Globus pallidus (tissue), 1 donor: ENCODE measurements at regions not wholly inside any gene's neighbourhood (a gene's known extent, or its start where the extent isn't known, plus 50 kb on each side); places are given as distances from the start of the nearest gene placed in this dataset.
"Not testable (repeated sequence)": the region's sequence is repeated elsewhere in the genome, so short reads cannot be mapped to it uniquely, and the experiment has no call there.

Experiments used
- DNase-seq: peaks from one replicate; pipeline ENCODE4 v3.0.0-alpha.2; 2015; ENCODE audit warnings: low spot score

DNA sequence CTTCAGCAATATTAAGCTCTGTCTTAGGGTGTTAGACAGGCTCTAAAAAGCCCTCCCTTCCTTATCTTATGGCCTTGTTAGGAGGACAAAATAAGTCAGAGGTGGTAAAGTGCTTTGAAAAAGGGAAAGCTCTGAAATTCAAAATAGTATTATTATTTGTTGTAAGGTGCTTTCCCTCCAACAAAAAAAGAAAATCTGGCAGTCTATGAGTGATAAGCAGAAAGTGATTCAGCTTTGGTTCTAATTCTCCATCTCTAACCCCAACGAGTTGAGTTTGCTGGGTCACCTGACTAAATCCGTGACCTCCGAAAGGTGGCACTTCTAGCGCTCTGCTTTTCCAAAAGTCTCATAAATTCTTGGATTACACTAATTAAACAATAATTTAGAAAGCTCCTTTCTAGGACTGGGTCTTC is 305.1 kb downstream of the BCL2L11 start:
- not testable (repeated sequence) for DNase-seq

DNA sequence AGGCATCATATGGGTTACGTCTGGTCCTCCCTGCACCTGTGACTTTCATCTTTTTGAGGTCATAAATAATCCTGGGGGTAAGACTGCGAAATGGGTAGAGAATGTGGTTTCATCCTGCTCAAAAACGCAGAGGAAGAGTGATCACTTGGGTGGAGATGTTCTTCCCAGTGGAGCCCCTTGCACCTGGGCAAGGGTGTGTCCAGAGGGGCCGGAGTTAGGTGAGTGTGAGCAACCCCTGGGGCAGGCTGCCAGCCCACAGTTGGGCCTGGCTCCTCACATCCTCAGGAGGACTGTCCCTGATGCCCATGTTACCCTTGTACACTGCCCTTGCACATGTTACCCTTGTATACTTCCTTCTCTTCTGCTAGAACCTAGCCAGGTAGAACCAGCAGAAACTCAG is 306.6 kb downstream of the BCL2L11 start:
- not testable (repeated sequence) for DNase-seq

- not testable (repeated sequence) for DNase-seq
Measured at GRCh38 chr2:111428915-111429314, 308.2 kb downstream of the BCL2L11 start.

DNA sequence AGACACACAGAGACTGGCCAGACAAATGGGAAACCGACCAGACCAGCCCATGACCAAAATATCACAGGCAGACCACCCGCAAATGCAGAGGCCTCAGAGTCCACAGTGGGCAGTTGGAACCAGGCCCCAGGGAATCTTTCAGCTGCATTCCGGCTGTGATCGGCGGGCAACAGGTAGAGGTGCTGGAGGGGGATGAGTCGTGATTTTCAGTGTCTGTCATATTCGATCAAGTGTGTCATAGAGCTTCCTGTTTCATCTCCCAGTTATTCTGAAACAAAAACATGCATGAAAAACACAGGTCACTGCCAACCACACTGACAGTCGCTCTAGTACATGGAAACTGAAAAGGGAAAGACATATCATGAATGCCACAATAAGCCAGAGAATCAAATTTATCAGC is 308.6 kb downstream of the BCL2L11 start:
- not testable (repeated sequence) for DNase-seq

GRCh38 chr2:111430817-111431661 is 310.3 kb downstream of the BCL2L11 start:
- not testable (repeated sequence) for DNase-seq

- not testable (repeated sequence) for DNase-seq
Measured at GRCh38 chr2:111432423-111432822, 311.7 kb downstream of the BCL2L11 start.

GRCh38 chr2:111432916-111433499 is 312.3 kb downstream of the BCL2L11 start:
- not testable (repeated sequence) for DNase-seq

GRCh38 chr2:111433892-111434607 is 313.3 kb downstream of the BCL2L11 start:
- DNase-seq: not testable (repeated sequence)

DNA sequence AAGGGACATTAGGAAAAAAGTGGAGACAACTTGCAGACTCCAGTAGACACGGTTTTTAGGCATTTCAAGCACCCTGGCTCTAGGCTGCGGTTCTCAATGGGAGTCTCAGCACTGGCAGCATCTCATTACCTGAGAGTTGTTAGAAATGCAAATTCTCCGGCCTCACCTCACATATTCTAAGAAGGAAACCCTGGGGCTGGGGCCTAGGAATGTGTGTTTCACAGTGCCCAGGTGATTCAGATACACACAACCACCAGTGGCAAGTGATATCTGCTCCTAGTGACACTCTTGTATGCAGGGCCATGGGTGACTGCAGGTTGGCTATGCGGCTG is 313.9 kb downstream of the BCL2L11 start:
- not testable (repeated sequence) for DNase-seq

DNA sequence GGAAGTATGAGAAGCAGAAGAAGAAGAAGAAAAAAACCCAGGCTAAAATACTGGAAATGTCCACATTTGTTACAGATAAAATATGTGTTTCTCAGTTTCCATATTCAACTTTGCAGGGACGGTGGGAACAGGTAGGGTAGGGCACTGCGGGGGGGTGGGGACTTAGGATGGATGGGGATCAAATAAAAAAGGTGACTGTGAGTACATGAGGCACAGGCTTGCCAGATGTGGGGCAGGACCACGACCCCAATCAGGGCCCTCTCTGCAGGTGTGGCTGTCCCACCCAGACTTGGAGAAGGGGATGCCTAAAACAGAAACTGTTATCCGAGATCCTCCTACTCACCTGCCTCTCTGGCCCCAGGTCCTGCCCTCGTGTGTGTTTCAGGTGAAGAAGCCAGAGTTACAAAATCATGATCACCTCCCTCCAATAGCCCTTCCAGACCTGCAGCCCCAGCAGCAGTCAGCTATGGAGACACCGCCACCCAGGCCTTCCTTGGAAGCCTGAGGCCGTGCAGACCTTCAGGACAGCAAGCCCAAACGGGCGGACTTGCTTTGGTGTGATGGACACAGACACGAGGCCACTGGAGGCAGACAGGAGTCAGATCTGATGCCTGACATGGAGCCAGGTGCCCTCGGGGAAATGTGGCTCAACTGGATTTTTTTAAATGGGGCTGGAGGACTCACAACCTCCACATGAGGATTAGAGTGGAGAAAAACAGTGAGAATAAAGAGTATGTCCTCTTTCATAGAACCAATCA is 315.0 kb downstream of the BCL2L11 start:
- not testable (repeated sequence) for DNase-seq

DNA sequence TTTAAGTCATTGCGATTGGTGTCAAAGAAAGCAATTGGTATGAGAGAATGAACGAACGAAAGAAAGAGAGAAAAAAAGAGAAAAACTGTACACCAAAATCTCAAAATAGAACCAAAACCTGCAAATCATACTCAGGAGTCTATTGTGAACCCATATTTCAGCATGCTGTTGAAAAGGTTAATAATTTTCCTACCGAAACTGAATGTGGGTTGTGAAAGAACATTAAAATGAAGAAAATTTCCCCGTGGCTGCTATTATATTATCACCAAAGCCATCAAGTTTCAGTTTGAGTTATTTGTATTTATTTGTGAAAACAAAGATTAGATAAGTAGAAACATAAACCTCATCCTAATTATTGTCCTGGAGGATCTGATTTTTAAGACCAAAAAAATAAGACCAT is 315.7 kb downstream of the BCL2L11 start:
- not testable (repeated sequence) for DNase-seq

- DNase-seq: not testable (repeated sequence)
Measured at GRCh38 chr2:111437288-111437990, 316.7 kb downstream of the BCL2L11 start.

DNA sequence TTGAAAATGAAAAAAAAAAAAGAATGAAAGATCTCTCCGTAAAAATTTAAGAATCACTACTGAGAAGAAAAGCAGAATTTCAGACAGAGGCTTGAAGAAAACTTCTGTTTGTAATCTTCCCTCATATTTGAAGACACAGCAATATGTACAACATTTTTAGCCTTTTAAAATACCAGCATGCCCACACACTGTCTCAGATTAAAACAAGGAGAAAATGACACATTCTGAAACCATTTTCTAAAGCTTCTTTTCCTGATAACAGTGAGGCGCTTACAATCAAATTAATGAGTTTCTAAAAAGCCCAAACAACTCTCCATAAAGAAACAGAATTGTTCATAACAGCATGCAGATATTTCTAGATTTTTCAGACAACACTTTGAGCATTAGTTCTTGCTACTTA is 317.4 kb downstream of the BCL2L11 start:
- not testable (repeated sequence) for DNase-seq

DNA sequence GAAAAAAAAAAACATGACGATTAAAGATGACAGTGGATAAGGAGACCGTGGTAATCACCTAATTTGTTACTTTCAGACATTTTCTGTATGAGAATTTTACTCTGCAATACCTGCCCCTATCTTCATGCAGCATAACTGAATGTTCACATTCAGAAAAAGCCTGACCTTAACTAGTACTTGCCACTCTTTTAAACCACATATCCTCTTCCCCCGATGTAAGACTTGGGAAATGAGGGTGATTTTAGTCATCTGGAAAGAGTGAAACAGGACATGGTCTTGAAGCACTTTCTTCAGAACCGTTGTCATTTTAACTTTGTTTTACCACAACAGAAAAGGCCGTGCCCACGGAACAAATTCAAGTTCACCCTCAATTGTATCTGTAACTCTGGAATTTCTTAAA is 318.5 kb downstream of the BCL2L11 start:
- DNase-seq: not testable (repeated sequence)

DNA sequence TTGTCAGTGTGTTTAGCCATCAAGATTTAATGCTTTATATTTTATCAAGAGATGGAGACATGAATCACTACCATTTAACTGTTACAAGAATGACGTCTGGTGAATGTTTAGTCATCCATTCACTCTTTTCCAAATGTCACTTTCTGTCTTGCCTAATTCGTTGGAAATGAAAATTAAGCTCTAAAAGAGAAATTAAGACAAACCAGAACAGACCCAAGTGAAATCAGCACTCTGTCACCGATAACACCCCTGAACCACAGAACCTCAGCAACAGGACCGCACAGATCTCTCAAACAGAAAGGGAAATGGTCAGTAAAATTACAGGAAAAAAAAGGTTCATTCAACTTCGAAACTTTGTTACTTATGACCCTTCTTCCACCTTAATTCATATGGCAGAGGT is 320.9 kb downstream of the BCL2L11 start:
- DNase-seq: not testable (repeated sequence)

DNA sequence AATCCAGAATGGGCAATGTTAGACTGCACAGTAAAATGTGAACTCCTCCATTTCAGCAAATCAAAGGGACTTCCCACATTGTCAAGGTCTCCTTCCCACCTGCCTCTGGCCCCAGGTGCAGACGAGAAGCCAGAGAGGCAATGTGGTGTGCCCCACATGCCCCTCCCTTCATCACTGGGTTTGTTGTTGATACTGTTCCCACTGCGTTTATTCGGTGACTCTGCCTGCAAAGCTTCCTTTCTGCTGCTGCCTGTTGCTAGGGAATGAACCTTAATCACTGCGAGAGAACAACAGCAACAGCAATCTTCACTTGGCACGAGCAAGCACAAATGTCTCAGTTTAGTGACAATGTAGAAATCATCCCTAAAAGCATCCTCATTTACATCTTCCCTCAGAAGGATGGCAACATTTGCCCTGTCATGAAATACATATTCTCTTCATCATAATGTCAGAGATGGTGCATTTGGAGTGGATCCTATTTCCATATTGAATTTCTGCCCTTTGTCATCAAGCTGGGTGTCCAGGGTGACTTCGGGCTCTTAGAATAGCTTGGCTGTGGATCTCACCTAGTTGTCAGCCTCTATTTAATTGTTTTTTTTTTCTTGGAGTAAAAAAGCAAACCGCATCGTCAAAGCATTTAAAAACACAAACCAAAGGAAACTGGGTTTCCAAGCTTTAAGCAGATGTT is 322.2 kb downstream of the BCL2L11 start:
- not testable (repeated sequence) for DNase-seq

GRCh38 chr2:111444516-111444915 is 323.8 kb downstream of the BCL2L11 start:
- not testable (repeated sequence) for DNase-seq

GRCh38 chr2:111445191-111445929 is 324.6 kb downstream of the BCL2L11 start:
- not testable (repeated sequence) for DNase-seq

DNA sequence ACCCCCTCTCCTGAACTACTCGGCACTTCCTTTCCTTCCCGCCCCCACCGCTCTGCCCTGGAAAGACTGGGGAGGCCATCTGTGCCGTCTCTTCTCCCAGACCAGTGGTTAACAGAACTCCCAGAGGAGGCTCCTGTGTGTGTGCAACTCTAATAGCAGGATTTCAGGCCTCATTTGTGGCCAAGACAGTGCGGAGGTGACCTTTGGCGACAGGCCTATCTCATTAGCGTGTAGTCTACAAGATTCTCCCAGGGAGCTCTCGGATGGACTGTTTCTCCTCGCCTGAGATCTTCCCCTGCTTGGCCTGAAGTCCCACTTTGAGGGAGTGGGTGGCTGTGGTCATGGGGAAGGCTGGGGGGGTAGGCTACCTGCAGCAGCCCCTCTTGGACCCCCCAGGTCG is 325.2 kb downstream of the BCL2L11 start:
- DNase-seq: not testable (repeated sequence)

DNA sequence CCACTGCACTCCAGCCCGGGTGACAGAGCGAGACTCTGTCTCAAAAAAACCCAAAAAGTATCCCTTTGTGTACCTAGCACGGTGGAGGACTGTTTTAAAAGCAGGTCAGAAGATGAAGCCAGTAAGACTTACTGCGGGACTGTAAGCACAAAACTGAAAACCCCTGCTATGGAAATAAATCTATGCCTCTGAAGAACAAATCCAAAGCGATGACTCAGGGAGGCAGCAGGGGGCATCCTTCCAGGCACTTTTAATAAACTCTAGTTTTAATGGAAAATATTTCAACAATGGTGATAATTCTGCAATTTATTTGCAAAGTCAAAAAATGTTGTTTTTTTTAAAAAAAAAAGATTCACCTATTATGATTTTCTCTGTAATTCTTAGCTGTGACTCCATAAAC is 326.8 kb downstream of the BCL2L11 start:
- DNase-seq: not testable (repeated sequence)
